GM06990 (cell line): ENCODE measurements at regions not wholly inside any gene's neighbourhood (a gene's known extent, or its start where the extent isn't known, plus 50 kb on each side); places are given as distances from the start of the nearest gene placed in this dataset.

Experiments
- DNase-seq: peaks from one replicate; pipeline ENCODE4 v3.0.0-alpha.2; 2011; ENCODE audit not compliant: insufficient read length; ENCODE audit errors: extremely low read depth
- H3K27me3 ChIP-seq: replicated peaks from 2 replicates; pipeline ENCODE4 v1.6.0; 2011; ENCODE audit warnings: low read length; ENCODE audit not compliant: control insufficient read depth, insufficient read depth
- H3K36me3 ChIP-seq: 2 replicates; pipeline ENCODE4 v1.5.1; 2011; ENCODE audit warnings: low read length; ENCODE audit not compliant: control insufficient read depth, insufficient read depth
- H3K4me3 ChIP-seq: replicated peaks from 2 replicates; pipeline ENCODE4 v1.5.1; 2011; ENCODE audit warnings: low read depth, mild to moderate bottlenecking, control low read depth, low read length
- TF ChIP-seq, protein P1 (sequence below): IDR thresholded peaks from 2 replicates; pipeline ENCODE4 v1.5.1; 2011; ENCODE audit warnings: low read length, control low read depth, mild to moderate bottlenecking, inconsistent platforms; ENCODE audit not compliant: insufficient read depth, poor library complexity, severe bottlenecking

DNA sequence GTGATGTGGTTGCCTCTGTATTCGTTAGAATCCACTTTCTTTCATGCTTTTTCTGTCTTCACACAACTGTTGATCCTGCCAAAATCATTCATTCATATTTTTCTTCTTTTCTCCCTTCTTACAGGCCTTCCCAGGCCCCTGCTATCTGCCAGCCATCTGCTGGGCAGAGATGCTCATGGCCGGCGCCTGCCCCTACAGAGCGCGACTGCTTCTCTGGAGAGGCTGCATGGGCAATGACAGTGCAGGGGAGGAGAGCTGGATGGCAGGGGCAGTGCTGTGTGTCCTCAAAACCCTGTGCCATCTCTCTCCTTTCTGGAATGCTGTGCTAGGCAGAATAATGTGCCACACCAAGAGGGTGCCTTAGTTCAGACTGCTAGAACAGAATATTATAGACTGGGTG lies 125.2 kb downstream of the INHBB start:
- DNase-seq, result no peak
- Histone ChIP-seq H3K36me3 (no peaks in the 10 kb centered on the region), H3K4me3 (no peak overlapping the region), H3K27me3 (peaks cover 2% of the 10 kb centered on the region)
- TF ChIP-seq, protein P1, sequence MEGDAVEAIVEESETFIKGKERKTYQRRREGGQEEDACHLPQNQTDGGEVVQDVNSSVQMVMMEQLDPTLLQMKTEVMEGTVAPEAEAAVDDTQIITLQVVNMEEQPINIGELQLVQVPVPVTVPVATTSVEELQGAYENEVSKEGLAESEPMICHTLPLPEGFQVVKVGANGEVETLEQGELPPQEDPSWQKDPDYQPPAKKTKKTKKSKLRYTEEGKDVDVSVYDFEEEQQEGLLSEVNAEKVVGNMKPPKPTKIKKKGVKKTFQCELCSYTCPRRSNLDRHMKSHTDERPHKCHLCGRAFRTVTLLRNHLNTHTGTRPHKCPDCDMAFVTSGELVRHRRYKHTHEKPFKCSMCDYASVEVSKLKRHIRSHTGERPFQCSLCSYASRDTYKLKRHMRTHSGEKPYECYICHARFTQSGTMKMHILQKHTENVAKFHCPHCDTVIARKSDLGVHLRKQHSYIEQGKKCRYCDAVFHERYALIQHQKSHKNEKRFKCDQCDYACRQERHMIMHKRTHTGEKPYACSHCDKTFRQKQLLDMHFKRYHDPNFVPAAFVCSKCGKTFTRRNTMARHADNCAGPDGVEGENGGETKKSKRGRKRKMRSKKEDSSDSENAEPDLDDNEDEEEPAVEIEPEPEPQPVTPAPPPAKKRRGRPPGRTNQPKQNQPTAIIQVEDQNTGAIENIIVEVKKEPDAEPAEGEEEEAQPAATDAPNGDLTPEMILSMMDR, result no peak

DNA sequence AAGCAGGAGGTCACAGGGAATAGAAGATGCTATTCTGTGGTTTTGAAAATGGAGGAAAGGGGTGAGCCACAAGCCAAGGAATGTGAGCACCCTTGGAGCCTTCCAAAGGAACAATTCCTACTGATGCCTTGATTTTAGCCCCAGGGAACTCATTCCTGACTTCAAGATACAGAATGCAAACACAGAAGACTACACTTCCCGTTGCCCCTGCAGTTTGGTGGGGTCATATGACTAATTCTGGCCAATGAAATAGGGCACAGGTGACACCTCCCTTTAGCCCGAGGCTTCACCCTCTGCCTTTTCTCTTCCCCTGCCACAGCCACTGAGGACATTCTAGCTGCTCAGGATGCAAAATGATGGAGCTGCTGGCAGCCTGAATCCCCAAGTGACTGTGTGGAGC lies 126.1 kb downstream of the INHBB start:
- peaks cover 2% of the 10 kb centered on the region for H3K27me3 ChIP-seq

DNA sequence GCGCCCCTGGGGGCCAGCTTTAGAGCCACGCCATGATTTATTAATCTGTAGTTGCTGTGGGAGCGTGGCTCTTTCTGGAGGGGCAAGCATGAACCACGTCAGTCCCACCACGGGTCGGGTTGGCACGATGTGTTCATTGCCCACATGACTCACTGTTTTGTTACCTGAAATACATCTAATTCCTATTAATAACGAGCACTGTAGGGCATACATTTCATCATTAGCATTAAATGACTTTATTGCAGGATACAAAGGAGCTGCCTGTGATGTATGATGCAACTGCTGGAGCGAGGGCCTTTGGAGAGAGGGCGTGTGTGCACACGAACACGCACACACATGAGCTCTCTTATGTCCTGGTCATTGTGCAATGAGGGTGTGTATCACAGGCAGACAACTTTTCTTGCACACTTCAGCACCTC lies 127.0 kb downstream of the INHBB start:
- H3K4me3 ChIP-seq, result no peak overlapping the region
- H3K27me3 ChIP-seq, result peaks cover 4% of the 10 kb centered on the region
- H3K36me3 ChIP-seq, result no peaks in the 10 kb centered on the region
- no peak for DNase-seq
- TF ChIP-seq, protein P1, result no peak

More for the DNA sequence above, 126.1 kb downstream of the INHBB start:
- TF ChIP-seq, protein P1, result no peak
- Histone ChIP-seq H3K36me3 (no peaks in the 10 kb centered on the region), H3K4me3 (no peak overlapping the region)
- DNase-seq, result no peak

DNA sequence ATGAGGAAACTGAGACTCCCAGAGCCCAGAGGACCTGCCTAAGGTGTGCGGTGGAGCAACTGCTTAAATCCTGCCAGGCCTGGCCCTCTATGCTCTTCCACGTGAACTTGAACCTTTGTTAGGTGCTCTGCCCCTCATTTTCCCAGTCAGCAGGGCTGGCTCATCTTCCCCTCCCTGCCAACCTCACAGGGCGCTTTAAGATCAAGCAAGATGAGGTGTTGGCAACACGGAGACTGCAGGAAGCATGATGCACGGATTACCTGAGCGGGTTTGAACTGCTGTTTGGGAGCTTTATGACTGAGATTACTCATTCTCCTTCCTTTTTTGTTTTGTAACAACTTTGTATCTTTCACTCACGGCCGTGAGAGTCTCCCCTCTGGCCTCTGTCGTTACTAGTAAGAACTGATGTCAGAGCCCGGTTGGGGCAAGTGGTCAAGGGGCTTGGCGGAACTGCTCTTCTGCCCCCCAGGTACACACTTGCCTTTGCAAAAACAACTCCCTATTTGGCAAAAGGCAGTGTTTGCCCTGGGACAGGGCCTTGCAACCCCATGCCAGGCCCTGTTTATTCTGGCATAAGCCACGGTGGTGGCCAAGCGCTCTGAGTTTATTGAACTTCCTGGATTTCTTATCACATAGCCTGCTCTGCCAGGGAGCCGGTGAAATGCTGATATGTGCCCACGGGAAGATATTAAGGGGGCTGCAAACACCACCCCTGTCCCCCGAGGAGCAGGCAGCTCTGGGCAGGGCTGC lies 127.8 kb downstream of the INHBB start:
- no peak for DNase-seq
- H3K27me3 ChIP-seq, result peaks cover 4% of the 10 kb centered on the region

DNA sequence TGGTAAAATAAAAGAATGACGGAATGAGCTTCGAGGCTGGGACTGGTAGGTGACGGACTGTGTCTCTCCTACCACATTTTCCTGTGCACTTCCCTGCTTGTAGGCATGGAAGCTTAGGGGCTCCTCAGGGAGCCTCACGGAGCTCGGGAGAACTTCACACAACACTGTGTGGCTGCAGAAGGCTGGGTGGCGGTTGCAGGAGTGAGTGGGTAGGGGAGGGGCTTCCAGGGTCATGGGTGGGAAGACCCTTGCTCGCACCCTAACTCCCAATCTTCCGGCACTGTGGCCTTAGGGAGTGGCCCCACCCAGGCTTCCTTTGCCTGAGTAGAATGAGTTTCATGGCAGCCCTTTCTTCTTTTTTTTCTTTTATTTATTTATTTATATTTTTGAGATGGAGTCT lies 128.6 kb downstream of the INHBB start:
- H3K4me3 ChIP-seq, result no peak overlapping the region
- no peaks in the 10 kb centered on the region for H3K36me3 ChIP-seq
- DNase-seq, result no peak
- H3K27me3 ChIP-seq, result peaks cover 4% of the 10 kb centered on the region
- TF ChIP-seq, protein P1, result no peak

More for the DNA sequence above, 127.8 kb downstream of the INHBB start:
- H3K36me3 ChIP-seq, result no peaks in the 10 kb centered on the region
- H3K4me3 ChIP-seq, result no peak overlapping the region
- TF ChIP-seq, protein P1, result no peak
